Neural progenitor cell (in vitro differentiated cells): ENCODE measurements at regions not wholly inside any gene's neighbourhood (a gene's known extent, or its start where the extent isn't known, plus 50 kb on each side); places are given as distances from the start of the nearest gene placed in this dataset.

Experiments
- DNase-seq: peaks from one replicate; pipeline ENCODE4 v3.0.0-alpha.2; 2016; ENCODE audit warnings: low spot score
- H2AFZ ChIP-seq: fragments of 200-600 bp; sonication (generic); replicated peaks from 2 replicates; pipeline ENCODE4 v1.6.1; 2016; ENCODE audit warnings: antibody characterized with exemption
- H3F3A ChIP-seq: fragments of 200-600 bp; sonication (generic); 2 replicates; pipeline ENCODE4 v1.6.1; 2016; ENCODE audit warnings: antibody characterized with exemption, low read depth
- H3K27ac ChIP-seq: fragments of 200-600 bp; sonication (generic); 2 replicates; pipeline ENCODE4 v1.5.1; 2016; ENCODE audit warnings: mild to moderate bottlenecking
- H3K27me3 ChIP-seq: fragments of 200-600 bp; sonication (generic); 2 replicates; pipeline ENCODE4 v1.6.1; 2016; ENCODE audit warnings: mild to moderate bottlenecking, moderate library complexity
- H3K36me3 ChIP-seq: fragments of 200-600 bp; sonication (generic); 2 replicates; pipeline ENCODE4 v1.5.1; 2016
- H3K4me1 ChIP-seq: fragments of 200-600 bp; sonication (generic); 2 replicates; pipeline ENCODE4 v1.6.1; 2016; ENCODE audit warnings: mixed run types
- H3K4me2 ChIP-seq: fragments of 200-600 bp; sonication (generic); 2 replicates; pipeline ENCODE4 v1.6.1; 2016
- H3K4me3 ChIP-seq: fragments of 200-600 bp; sonication (generic); 2 replicates; pipeline ENCODE4 v1.5.1; 2016
- H3K79me2 ChIP-seq: fragments of 200-600 bp; sonication (generic); 2 replicates; pipeline ENCODE4 v1.6.1; 2016; ENCODE audit warnings: low read depth
- H3K9ac ChIP-seq: fragments of 200-600 bp; sonication (generic); 2 replicates; pipeline ENCODE4 v1.6.1; 2016
- H3K9me3 ChIP-seq: fragments of 200-600 bp; sonication (generic); 2 replicates; pipeline ENCODE4 v1.5.1; 2016; ENCODE audit warnings: low read depth
- H4K20me1 ChIP-seq: fragments of 200-600 bp; sonication (generic); 2 replicates; pipeline ENCODE4 v1.6.1; 2016; ENCODE audit warnings: low read depth
- H3K27ac Mint-ChIP-seq: 3 replicates; pipeline ENCODE4 v1.8.0; 2021; ENCODE audit warnings: mixed read lengths
- H3K27me3 Mint-ChIP-seq: 2 replicates; pipeline ENCODE4 v1.8.0; 2022; ENCODE audit warnings: low read depth, mild to moderate bottlenecking, inconsistent platforms, moderate library complexity, mixed read lengths; ENCODE audit not compliant: insufficient read depth
- H3K36me3 Mint-ChIP-seq: 3 replicates; pipeline ENCODE4 v1.8.0; 2021; ENCODE audit warnings: mixed read lengths
- H3K4me1 Mint-ChIP-seq: 3 replicates; pipeline ENCODE4 v1.8.0; 2021; ENCODE audit warnings: mixed read lengths
- H3K4me3 Mint-ChIP-seq: 3 replicates; pipeline ENCODE4 v1.8.0; 2021; ENCODE audit warnings: mild to moderate bottlenecking, moderate library complexity, mixed read lengths
- H3K9me3 Mint-ChIP-seq: 3 replicates; pipeline ENCODE4 v1.8.0; 2020; ENCODE audit warnings: mixed read lengths
- CTCF ChIP-seq: fragments of 200-600 bp; sonication (generic); IDR thresholded peaks from 2 replicates; pipeline ENCODE4 v1.5.1; 2017; ENCODE audit warnings: antibody characterized with exemption, mild to moderate bottlenecking
- EZH2 ChIP-seq: fragments of 200-600 bp; sonication (generic); IDR thresholded peaks from 2 replicates; pipeline ENCODE4 v1.6.1; 2017; ENCODE audit warnings: antibody characterized with exemption, mild to moderate bottlenecking, moderate library complexity
- EZH2phosphoT487 ChIP-seq: fragments of 200-600 bp; sonication (generic); IDR thresholded peaks from 2 replicates; pipeline ENCODE4 v1.6.1; 2017; ENCODE audit warnings: antibody characterized with exemption

- no peak overlapping the region for H3K4me3 ChIP-seq
Measured at GRCh38 chr6:120214088-120214499, 864.5 kb upstream of the MAN1A1 start.

DNA sequence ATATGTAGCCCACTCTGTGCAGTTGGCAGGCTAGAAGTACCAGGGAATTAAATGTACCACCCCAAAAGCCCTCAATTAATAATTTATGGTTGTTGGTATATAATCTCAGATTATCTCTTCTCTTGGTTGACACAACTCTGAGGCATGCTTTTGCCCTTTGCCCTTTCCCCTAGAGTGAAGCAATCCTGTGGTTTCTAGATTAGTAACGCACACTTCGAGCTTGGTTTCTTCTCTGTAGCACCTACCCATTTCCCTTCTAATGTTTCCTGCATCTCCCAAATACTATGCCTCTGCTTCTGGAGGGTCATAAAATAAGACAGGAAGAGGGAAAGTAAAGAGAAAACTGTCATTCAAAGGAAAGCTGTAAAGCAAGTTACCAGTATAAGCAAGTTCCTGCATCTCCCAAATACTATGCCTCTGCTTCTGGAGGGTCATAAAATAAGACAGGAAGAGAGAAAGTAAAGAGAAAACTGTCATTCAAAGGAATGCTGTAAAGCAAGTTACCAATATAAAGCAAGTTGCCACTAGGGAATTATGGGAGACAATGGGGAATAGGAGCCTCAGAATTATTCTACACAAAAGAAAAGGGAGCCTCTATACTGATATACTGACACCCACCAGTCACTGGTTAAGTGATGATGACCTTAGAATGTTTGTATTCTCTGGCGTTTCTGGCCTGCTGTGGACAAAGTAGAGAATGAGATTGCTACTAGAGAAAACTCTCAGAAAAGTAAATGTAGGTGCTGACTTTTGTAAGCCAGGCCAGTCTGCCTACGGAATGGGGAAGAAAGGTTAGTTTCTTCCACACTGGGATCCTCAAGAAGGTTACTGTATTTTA is 862.6 kb upstream of the MAN1A1 start:
- Mint-ChIP-seq H3K36me3 (no peaks in the 10 kb centered on the region), H3K9me3 (no peaks in the 10 kb centered on the region), H3K4me1 (peaks cover 4% of the 10 kb centered on the region), H3K27me3 (no peaks in the 10 kb centered on the region), H3K4me3 (no peak overlapping the region), H3K27ac (no peak overlapping the region)
- Histone ChIP-seq H3K4me2 (no peak overlapping the region), H4K20me1 (no peaks in the 10 kb centered on the region), H3K4me1 (no peaks in the 10 kb centered on the region), H3K9ac (no peak overlapping the region), H3K9me3 (no peaks in the 10 kb centered on the region), H3F3A (no peaks in the 10 kb centered on the region), H3K27me3 (no peaks in the 10 kb centered on the region), H3K27ac (no peak overlapping the region), H2AFZ (peak overlapping the region; percentile 54), H3K4me3 (no peak overlapping the region), H3K79me2 (no peaks in the 10 kb centered on the region), H3K36me3 (no peaks in the 10 kb centered on the region)
- TF ChIP-seq EZH2 (no peak), EZH2phosphoT487 (no peak), CTCF (no peak)
- no peak for DNase-seq

More at GRCh38 chr6:120214088-120214499, 864.5 kb upstream of the MAN1A1 start:
- no peaks in the 10 kb centered on the region for H3K9me3 Mint-ChIP-seq
- peaks cover 4% of the 10 kb centered on the region for H3K4me1 Mint-ChIP-seq
- Histone ChIP-seq H3K4me1 (no peaks in the 10 kb centered on the region), H3K27me3 (no peaks in the 10 kb centered on the region), H3K27ac (no peak overlapping the region), H3F3A (no peaks in the 10 kb centered on the region), H4K20me1 (no peaks in the 10 kb centered on the region), H3K9ac (no peak overlapping the region), H3K36me3 (no peaks in the 10 kb centered on the region), H3K9me3 (no peaks in the 10 kb centered on the region), H3K79me2 (no peaks in the 10 kb centered on the region), H3K4me2 (no peak overlapping the region), H2AFZ (no peak overlapping the region)
- no peak overlapping the region for H3K27ac Mint-ChIP-seq
- H3K36me3 Mint-ChIP-seq: no peaks in the 10 kb centered on the region
- no peak overlapping the region for H3K4me3 Mint-ChIP-seq
- DNase-seq: no peak
- TF ChIP-seq EZH2phosphoT487 (no peak), CTCF (no peak), EZH2 (no peak)
- no peaks in the 10 kb centered on the region for H3K27me3 Mint-ChIP-seq

DNA sequence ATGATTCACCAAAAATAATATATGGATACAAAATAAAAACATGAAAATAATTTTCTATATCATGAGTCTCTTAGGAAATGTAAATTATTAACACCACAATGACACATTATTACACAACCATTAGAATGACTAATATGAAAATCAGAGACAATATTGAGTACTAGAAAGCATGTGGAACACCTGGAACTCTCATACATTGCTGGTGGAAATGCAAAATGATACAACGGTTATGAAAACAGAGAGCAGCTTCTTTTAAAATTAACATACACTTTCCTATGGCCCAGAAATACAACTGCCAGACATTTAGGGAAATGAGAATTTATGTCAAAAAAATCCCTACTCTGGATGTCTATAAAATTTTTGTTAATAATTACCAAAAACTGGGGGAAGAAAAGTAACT is 853.3 kb upstream of the MAN1A1 start:
- Histone ChIP-seq H3K4me2 (no peak overlapping the region), H3K27ac (no peak overlapping the region), H2AFZ (no peak overlapping the region), H4K20me1 (no peaks in the 10 kb centered on the region), H3K9me3 (no peaks in the 10 kb centered on the region), H3F3A (no peaks in the 10 kb centered on the region), H3K9ac (no peak overlapping the region), H3K27me3 (no peaks in the 10 kb centered on the region), H3K79me2 (no peaks in the 10 kb centered on the region), H3K4me1 (no peaks in the 10 kb centered on the region), H3K4me3 (no peak overlapping the region), H3K36me3 (no peaks in the 10 kb centered on the region)
- Mint-ChIP-seq H3K4me1 (no peaks in the 10 kb centered on the region), H3K27me3 (no peaks in the 10 kb centered on the region), H3K27ac (no peak overlapping the region), H3K4me3 (no peak overlapping the region), H3K9me3 (no peaks in the 10 kb centered on the region), H3K36me3 (no peaks in the 10 kb centered on the region)
- DNase-seq: no peak
- no peak for TF ChIP-seq CTCF
- TF ChIP-seq EZH2phosphoT487: no peak
- TF ChIP-seq EZH2: no peak
